Mesothelial cell of epicardium (in vitro differentiated cells): ENCODE measurements at regions not wholly inside any gene's neighbourhood (a gene's known extent, or its start where the extent isn't known, plus 50 kb on each side); places are given as distances from the start of the nearest gene placed in this dataset.
"Not testable (repeated sequence)": the region's sequence is repeated elsewhere in the genome, so short reads cannot be mapped to it uniquely, and the experiment has no call there.

Experiments
- DNase-seq, 2 experiments: peaks; one replicate each; pipeline ENCODE4 v3.0.0; 2021; ENCODE audit warnings: low spot score in 2 of 2; ENCODE audit not compliant: unreplicated experiment in 2 of 2
- H3K27ac Mint-ChIP-seq: 2 replicates; pipeline ENCODE4 v1.8.0; 2021; ENCODE audit warnings: mixed read lengths
- H3K27me3 Mint-ChIP-seq: 2 replicates; pipeline ENCODE4 v1.8.0; 2021; ENCODE audit warnings: low read depth, mixed read lengths
- H3K36me3 Mint-ChIP-seq: 2 replicates; pipeline ENCODE4 v1.8.0; 2021; ENCODE audit warnings: mixed read lengths
- H3K4me1 Mint-ChIP-seq: 2 replicates; pipeline ENCODE4 v1.8.0; 2021; ENCODE audit warnings: mixed read lengths
- H3K4me3 Mint-ChIP-seq: 2 replicates; pipeline ENCODE4 v1.8.0; 2021; ENCODE audit warnings: mild to moderate bottlenecking, moderate library complexity, mixed read lengths
- H3K9me3 Mint-ChIP-seq: 2 replicates; pipeline ENCODE4 v1.8.0; 2021; ENCODE audit warnings: mixed read lengths
- TF ChIP-seq, protein P1 (sequence below): fragments of 200-600 bp; sonication (generic); IDR thresholded peaks from one replicate; pipeline ENCODE4 v1.5.0; 2021; ENCODE audit warnings: antibody characterized with exemption; ENCODE audit not compliant: unreplicated experiment

DNA sequence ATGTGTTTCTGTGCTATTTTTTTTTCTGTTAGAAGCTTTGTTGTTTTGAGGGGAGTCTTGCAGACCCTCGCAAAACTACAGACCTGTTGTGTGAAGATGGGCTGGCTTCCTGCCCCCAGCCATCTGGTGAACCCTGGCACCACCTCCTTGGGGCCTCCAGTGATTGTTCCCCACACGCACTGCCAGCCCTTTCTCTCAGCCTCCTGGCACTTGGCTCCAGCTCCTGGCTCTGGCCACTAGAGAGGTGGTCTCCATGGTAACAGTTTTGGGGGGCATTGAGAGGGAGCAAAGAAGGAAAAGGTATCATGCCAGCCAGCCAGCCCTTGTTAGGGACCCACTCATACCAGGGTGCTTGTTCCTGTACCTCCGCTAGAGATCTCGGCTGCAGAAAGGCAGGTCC lies 176.4 kb upstream of the RPH3A start:
- DNase-seq = no peak
- no peaks in the 10 kb centered on the region for H3K4me1 Mint-ChIP-seq
- H3K4me3 Mint-ChIP-seq = no peak overlapping the region
- peaks cover 36% of the 10 kb centered on the region for H3K27me3 Mint-ChIP-seq
- TF ChIP-seq, protein P1, sequence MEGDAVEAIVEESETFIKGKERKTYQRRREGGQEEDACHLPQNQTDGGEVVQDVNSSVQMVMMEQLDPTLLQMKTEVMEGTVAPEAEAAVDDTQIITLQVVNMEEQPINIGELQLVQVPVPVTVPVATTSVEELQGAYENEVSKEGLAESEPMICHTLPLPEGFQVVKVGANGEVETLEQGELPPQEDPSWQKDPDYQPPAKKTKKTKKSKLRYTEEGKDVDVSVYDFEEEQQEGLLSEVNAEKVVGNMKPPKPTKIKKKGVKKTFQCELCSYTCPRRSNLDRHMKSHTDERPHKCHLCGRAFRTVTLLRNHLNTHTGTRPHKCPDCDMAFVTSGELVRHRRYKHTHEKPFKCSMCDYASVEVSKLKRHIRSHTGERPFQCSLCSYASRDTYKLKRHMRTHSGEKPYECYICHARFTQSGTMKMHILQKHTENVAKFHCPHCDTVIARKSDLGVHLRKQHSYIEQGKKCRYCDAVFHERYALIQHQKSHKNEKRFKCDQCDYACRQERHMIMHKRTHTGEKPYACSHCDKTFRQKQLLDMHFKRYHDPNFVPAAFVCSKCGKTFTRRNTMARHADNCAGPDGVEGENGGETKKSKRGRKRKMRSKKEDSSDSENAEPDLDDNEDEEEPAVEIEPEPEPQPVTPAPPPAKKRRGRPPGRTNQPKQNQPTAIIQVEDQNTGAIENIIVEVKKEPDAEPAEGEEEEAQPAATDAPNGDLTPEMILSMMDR = no peak
- no peak overlapping the region for H3K27ac Mint-ChIP-seq
- no peaks in the 10 kb centered on the region for H3K9me3 Mint-ChIP-seq
- no peaks in the 10 kb centered on the region for H3K36me3 Mint-ChIP-seq

DNA sequence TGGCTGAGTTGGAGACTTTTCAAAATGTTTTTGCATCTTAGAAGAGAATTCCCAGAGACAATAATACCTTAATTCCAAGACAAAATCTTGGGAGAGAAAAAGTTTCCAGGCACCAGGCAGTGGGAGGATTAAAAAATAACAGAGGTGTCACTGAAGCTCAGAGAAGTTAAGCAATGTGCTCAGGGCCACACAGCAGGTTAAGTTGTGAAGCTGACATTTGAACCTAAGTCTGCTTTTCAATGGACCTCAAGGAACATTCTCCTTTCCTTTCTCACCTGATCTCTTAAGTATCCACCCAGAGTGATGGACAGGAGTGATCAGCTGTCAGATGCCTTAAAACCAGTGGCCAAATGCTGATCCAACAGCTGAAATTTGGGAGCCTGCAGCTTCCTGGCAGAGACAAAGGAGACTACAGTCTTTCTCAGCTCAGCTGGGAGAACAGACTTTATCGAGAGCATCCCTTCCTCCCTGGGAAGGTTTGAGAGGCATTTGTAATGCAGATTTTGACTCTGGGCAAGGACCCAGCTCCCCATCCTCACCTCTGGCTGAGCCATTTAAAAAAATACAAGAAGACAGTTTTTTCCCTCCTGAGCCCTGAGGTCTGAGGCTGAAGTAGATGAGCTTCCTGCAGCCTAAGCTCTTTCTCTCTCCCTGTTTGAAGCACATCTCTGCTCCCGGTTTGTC lies 174.9 kb upstream of the RPH3A start:
- H3K4me3 Mint-ChIP-seq = no peak overlapping the region

DNA sequence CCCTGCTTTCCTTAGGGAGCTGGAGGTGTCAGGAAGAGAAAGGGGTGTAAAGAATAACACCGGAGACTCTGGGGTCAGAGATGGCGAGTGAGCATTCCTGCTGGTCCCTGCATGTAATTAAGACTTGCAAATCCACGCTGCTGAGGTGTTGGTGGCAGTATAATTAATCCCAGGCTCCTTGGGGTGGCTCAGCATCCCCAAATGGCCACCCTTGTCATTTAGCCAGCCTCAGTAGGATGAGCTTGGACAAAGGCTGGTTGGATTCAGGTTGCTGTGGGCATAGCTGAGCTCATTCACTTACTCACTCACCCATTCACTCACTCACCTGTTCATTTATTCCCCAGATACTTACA lies 174.4 kb upstream of the RPH3A start:
- H3K27ac Mint-ChIP-seq = no peak overlapping the region
- no peak overlapping the region for H3K4me3 Mint-ChIP-seq
- no peaks in the 10 kb centered on the region for H3K4me1 Mint-ChIP-seq
- H3K36me3 Mint-ChIP-seq = no peaks in the 10 kb centered on the region
- no peak for DNase-seq
- no peaks in the 10 kb centered on the region for H3K9me3 Mint-ChIP-seq
- TF ChIP-seq, protein P1 = no peak
- peaks cover 40% of the 10 kb centered on the region for H3K27me3 Mint-ChIP-seq

More for the DNA sequence above, 174.9 kb upstream of the RPH3A start:
- no peaks in the 10 kb centered on the region for H3K9me3 Mint-ChIP-seq
- no peak overlapping the region for H3K27ac Mint-ChIP-seq
- TF ChIP-seq, protein P1 = no peak
- peaks cover 40% of the 10 kb centered on the region for H3K27me3 Mint-ChIP-seq
- no peaks in the 10 kb centered on the region for H3K36me3 Mint-ChIP-seq
- H3K4me1 Mint-ChIP-seq = no peaks in the 10 kb centered on the region
- no peak for DNase-seq

DNA sequence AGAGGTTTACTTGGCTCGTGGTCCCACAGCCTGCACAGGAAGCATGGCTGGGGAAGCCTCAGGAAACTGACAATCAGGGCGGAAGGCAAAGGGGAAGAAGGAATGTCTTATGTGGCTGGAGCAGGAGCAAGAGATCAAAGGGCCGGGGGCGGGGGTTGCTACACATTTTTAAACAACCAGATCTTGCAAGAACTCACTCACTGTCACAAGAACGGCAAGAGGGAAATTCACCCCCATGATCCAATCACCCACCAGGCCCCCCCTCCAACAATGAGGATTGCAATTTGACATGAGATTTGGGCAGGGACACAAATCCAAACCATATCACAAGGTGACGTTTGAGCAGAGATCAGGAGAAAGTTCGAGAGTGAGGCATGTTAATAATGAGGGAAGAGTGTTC lies 163.7 kb upstream of the RPH3A start:
- peaks cover 7% of the 10 kb centered on the region for H3K9me3 Mint-ChIP-seq
- TF ChIP-seq, protein P1 = no peak
- no peak overlapping the region for H3K4me3 Mint-ChIP-seq
- H3K36me3 Mint-ChIP-seq = no peaks in the 10 kb centered on the region
- no peaks in the 10 kb centered on the region for H3K4me1 Mint-ChIP-seq
- no peak overlapping the region for H3K27ac Mint-ChIP-seq
- DNase-seq = no peak
- peaks cover 11% of the 10 kb centered on the region for H3K27me3 Mint-ChIP-seq

DNA sequence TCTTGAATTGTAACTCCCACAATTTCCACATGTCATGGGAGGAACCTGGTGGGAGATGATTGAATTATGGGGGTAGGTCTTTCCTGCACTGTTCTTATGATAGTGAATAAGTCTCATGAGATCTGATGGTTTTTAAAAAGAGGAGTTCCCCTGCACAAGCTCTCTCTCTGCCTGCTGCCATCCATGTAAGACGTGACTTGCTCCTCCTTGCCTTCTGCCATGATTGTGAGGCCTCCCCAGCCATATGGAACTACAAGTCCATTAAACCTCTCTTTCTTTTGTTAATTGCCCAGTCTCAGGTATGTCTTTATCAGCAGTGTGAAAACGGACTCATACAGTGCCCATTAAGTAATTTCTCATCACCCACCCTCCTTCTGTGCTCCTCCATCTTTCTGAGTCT lies 159.6 kb upstream of the RPH3A start:
- not testable (repeated sequence) for H3K4me3 Mint-ChIP-seq, H3K36me3 Mint-ChIP-seq, H3K9me3 Mint-ChIP-seq, H3K4me1 Mint-ChIP-seq, H3K27ac Mint-ChIP-seq, DNase-seq
- H3K27me3 Mint-ChIP-seq = peaks cover 15% of the 10 kb centered on the region

DNA sequence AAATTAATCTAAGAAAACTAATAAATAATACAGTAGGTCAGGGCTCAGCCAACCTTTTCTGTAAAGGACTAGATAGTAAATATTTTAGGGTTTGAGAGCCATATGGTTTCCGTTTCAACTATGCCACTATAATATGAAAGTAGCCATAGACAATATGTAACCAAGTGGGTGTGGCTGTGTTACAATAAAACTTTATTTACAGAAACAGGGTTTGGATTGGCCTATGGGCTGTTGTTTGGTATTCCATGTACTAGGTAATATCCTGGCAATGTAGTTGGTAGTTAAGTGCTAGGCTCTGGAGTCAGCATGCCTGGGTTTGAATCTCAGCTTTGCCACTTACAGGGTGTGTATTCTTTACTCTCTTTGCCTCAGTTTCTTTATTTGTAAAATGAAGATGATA lies 156.5 kb upstream of the RPH3A start:
- Mint-ChIP-seq H3K9me3 (peaks cover 7% of the 10 kb centered on the region), H3K4me1 (no peaks in the 10 kb centered on the region), H3K27ac (no peak overlapping the region), H3K27me3 (peaks cover 15% of the 10 kb centered on the region), H3K4me3 (no peak overlapping the region), H3K36me3 (no peaks in the 10 kb centered on the region)
- TF ChIP-seq, protein P1 = no peak
- no peak for DNase-seq
